SK-N-SH treated with all-trans-retinoic acid at 6 μM for 48 hours (cell line): ENCODE measurements at regions not wholly inside any gene's neighbourhood (a gene's known extent, or its start where the extent isn't known, plus 50 kb on each side); places are given as distances from the start of the nearest gene placed in this dataset.

Source experiments
- ARNTL ChIP-seq: fragments of 450-650 bp; formaldehyde crosslinking; IDR thresholded peaks from 2 replicates; pipeline ENCODE4 v1.5.0; 2020; ENCODE audit warnings: low read depth, mild to moderate bottlenecking, moderate library complexity, borderline replicate concordance
- BACH2 ChIP-seq: fragments of 250-450 bp; sonication (Bioruptor Pico); IDR thresholded peaks from 2 replicates; pipeline ENCODE4 v1.9.0; 2021; ENCODE audit warnings: mild to moderate bottlenecking, borderline replicate concordance
- GLIS3 ChIP-seq: fragments of 250-450 bp; sonication (Bioruptor Pico); IDR thresholded peaks from 2 replicates; pipeline ENCODE4 v1.5.0; 2020; ENCODE audit warnings: mild to moderate bottlenecking, moderate library complexity
- RARB ChIP-seq: fragments of 250-450 bp; sonication (Bioruptor Pico); IDR thresholded peaks from 2 replicates; pipeline ENCODE4 v1.8.0; 2021; ENCODE audit warnings: mild to moderate bottlenecking, moderate library complexity
- SNAI2 ChIP-seq: fragments of 250-450 bp; sonication (Bioruptor Pico); IDR thresholded peaks from 2 replicates; pipeline ENCODE4 v1.5.0; 2020; ENCODE audit warnings: mild to moderate bottlenecking, moderate library complexity
- ZC3H10 ChIP-seq: fragments of 250-450 bp; sonication (Bioruptor Pico); IDR thresholded peaks from 2 replicates; pipeline ENCODE4 v1.5.1; 2021; ENCODE audit warnings: mild to moderate bottlenecking, moderate library complexity
- ZFP3 ChIP-seq: fragments of 250-450 bp; sonication (Bioruptor Pico); IDR thresholded peaks from 2 replicates; pipeline ENCODE4 v1.5.0; 2020; ENCODE audit warnings: mild to moderate bottlenecking, moderate library complexity
- ZNF8 ChIP-seq: fragments of 450-650 bp; formaldehyde crosslinking; IDR thresholded peaks from 2 replicates; pipeline ENCODE4 v1.5.0; 2020; ENCODE audit warnings: mild to moderate bottlenecking, moderate library complexity
- TF ChIP-seq, protein P1 (sequence below): fragments of 250-450 bp; sonication (Bioruptor Pico); IDR thresholded peaks from 2 replicates; pipeline ENCODE4 v1.8.0; 2020; ENCODE audit warnings: mild to moderate bottlenecking, moderate library complexity, borderline replicate concordance
- TF ChIP-seq, protein P2 (sequence below): fragments of 250-450 bp; sonication (Bioruptor Pico); IDR thresholded peaks from 2 replicates; pipeline ENCODE4 v1.5.0; 2020; ENCODE audit warnings: mild to moderate bottlenecking, moderate library complexity
- TF ChIP-seq, protein P3 (sequence below): fragments of 250-450 bp; sonication (Bioruptor Pico); IDR thresholded peaks from 2 replicates; pipeline ENCODE4 v1.5.1; 2020; ENCODE audit warnings: low read depth, mild to moderate bottlenecking, moderate library complexity

DNA sequence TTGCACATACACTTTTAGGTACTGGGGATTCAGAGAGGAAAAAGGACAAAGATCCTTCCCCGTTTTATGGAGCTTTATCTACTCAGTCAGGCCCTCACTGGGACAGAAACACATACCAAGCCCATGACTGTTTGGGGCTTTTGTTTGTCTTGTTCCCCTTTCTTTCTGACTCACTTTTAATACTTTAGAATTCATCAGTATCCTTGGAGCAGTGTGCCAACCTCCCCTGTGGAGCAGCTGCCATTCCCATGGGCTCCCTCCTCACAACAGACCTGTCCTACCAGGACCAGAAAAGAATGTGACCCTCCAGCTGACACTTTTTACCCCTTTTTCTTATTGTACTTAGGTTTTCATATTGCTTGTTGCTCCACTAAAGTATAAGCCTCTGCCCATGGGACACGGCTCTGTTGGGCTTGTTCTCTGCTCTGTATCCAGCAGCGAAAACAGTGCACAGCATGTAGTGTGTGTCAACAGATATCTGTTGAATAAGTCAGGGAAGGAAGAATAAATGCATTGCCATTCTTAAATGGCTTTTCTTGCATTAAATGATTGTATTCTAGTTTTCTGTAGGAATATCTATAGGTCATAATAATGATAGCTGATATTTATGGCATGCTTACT, 431.1 kb downstream of the EFNB2 start:
- TF ChIP-seq ZC3H10 (CRISPR knock-in tag) (no peak), ARNTL (CRISPR knock-in tag) (no peak), RARB (CRISPR knock-in tag) (no peak), BACH2 (CRISPR knock-in tag) (no peak), ZFP3 (no peak), ZNF8 (CRISPR knock-in tag) (no peak), SNAI2 (no peak), GLIS3 (no peak)
- TF ChIP-seq, protein P1, sequence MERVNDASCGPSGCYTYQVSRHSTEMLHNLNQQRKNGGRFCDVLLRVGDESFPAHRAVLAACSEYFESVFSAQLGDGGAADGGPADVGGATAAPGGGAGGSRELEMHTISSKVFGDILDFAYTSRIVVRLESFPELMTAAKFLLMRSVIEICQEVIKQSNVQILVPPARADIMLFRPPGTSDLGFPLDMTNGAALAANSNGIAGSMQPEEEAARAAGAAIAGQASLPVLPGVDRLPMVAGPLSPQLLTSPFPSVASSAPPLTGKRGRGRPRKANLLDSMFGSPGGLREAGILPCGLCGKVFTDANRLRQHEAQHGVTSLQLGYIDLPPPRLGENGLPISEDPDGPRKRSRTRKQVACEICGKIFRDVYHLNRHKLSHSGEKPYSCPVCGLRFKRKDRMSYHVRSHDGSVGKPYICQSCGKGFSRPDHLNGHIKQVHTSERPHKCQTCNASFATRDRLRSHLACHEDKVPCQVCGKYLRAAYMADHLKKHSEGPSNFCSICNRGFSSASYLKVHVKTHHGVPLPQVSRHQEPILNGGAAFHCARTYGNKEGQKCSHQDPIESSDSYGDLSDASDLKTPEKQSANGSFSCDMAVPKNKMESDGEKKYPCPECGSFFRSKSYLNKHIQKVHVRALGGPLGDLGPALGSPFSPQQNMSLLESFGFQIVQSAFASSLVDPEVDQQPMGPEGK (CRISPR knock-in tag) = no peak
- TF ChIP-seq, protein P2, sequence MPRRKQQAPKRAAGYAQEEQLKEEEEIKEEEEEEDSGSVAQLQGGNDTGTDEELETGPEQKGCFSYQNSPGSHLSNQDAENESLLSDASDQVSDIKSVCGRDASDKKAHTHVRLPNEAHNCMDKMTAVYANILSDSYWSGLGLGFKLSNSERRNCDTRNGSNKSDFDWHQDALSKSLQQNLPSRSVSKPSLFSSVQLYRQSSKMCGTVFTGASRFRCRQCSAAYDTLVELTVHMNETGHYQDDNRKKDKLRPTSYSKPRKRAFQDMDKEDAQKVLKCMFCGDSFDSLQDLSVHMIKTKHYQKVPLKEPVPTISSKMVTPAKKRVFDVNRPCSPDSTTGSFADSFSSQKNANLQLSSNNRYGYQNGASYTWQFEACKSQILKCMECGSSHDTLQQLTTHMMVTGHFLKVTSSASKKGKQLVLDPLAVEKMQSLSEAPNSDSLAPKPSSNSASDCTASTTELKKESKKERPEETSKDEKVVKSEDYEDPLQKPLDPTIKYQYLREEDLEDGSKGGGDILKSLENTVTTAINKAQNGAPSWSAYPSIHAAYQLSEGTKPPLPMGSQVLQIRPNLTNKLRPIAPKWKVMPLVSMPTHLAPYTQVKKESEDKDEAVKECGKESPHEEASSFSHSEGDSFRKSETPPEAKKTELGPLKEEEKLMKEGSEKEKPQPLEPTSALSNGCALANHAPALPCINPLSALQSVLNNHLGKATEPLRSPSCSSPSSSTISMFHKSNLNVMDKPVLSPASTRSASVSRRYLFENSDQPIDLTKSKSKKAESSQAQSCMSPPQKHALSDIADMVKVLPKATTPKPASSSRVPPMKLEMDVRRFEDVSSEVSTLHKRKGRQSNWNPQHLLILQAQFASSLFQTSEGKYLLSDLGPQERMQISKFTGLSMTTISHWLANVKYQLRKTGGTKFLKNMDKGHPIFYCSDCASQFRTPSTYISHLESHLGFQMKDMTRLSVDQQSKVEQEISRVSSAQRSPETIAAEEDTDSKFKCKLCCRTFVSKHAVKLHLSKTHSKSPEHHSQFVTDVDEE (CRISPR knock-in tag) = no peak
- TF ChIP-seq, protein P3, sequence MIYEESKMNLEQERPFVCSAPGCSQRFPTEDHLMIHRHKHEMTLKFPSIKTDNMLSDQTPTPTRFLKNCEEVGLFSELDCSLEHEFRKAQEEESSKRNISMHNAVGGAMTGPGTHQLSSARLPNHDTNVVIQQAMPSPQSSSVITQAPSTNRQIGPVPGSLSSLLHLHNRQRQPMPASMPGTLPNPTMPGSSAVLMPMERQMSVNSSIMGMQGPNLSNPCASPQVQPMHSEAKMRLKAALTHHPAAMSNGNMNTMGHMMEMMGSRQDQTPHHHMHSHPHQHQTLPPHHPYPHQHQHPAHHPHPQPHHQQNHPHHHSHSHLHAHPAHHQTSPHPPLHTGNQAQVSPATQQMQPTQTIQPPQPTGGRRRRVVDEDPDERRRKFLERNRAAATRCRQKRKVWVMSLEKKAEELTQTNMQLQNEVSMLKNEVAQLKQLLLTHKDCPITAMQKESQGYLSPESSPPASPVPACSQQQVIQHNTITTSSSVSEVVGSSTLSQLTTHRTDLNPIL = no peak
